ENCODE measurements at regions not wholly inside any gene's neighbourhood (a gene's known extent, or its start where the extent isn't known, plus 50 kb on each side); places are given as distances from the start of the nearest gene placed in this dataset.

GRCh38 chr15:39207532-39208115 is 373.3 kb upstream of the THBS1 start:
- TF ChIP-seq GATA3 (IDR thresholded peaks at IDR 0.05; ENCODE audit: low read depth, low read length) (no peak), GATA2 (IDR thresholded peaks at IDR 0.05; ENCODE audit: low read depth, low read length) (no peak)

Measured in SH-SY5Y (cell line).